GM12878 (cell line): ENCODE measurements at regions not wholly inside any gene's neighbourhood (a gene's known extent, or its start where the extent isn't known, plus 50 kb on each side); places are given as distances from the start of the nearest gene placed in this dataset.

Source experiments
- ATAC-seq: fragments of 200-7000 bp; cut with Tn5 transposase; 3 replicates; pipeline ENCODE4 v1.9.1; 2020; ENCODE audit warnings: mild to moderate bottlenecking, moderate library complexity
- BruUV-seq: library from RNA; stranded (reverse); fragments of 400-500 nt; replicated peaks from 2 replicates; lab custom pipeline; 2021; lab: Mats Ljungman, UMichigan
- CTCF ChIA-PET: fragments of 300-600 bp; sonication (Branson Sonifier 250); formaldehyde crosslinking; extraction: SDS; loops from one replicate; lab custom pipeline; 2021; ENCODE audit warnings: inconsistent platforms; lab: Yijun Ruan, JAX
- POLR2A ChIA-PET: fragments of 350-600 bp; formaldehyde crosslinking; extraction: SDS; loops from one replicate; lab custom pipeline; 2021; ENCODE audit warnings: inconsistent platforms; lab: Charles Lee
- RAD21 ChIA-PET: fragments of 300-600 bp; sonication (Branson Sonifier 250); formaldehyde crosslinking; loops from one replicate; lab custom pipeline; 2023; ENCODE audit warnings: antibody characterized with exemption; ENCODE audit not compliant: unreplicated experiment; lab: Charles Lee
- SMC1A ChIA-PET: fragments of 300-600 bp; sonication (Branson Sonifier 250); formaldehyde crosslinking; loops from one replicate; lab custom pipeline; 2023; ENCODE audit not compliant: unreplicated experiment, uncharacterized antibody; lab: Charles Lee
- DNase-seq: peaks from one replicate; pipeline ENCODE4 v3.0.0-alpha.2; 2011; ENCODE audit warnings: low read depth, low spot score
- FAIRE-seq: peaks from 3 replicates; lab custom pipeline; 2011; peaks lifted over from hg19 to GRCh38; lab: Jason Lieb, UNC
- H2AFZ ChIP-seq: 2 replicates; pipeline ENCODE4 v1.6.0; 2011; ENCODE audit warnings: low read depth, low read length, control low read depth; ENCODE audit not compliant: control insufficient read depth
- H3K27ac ChIP-seq: 2 replicates; pipeline ENCODE4 v1.5.1; 2011; ENCODE audit warnings: control low read depth; ENCODE audit not compliant: control insufficient read depth, insufficient read depth
- H3K27me3 ChIP-seq, 2 experiments: replicated peaks in 1 of 2; 2 replicates each; pipeline versions ENCODE4 v1.6.0 to v1.6.1; 2011; ENCODE audit warnings: low read length in 1 of 2; ENCODE audit not compliant: control insufficient read depth in 2 of 2, insufficient read depth in 2 of 2
- H3K36me3 ChIP-seq, 2 experiments: 2 replicates each; pipeline ENCODE4 v1.5.1; 2011; ENCODE audit warnings: low read length in 1 of 2; ENCODE audit not compliant: control insufficient read depth in 2 of 2, insufficient read depth in 2 of 2
- H3K4me1 ChIP-seq: 2 replicates; pipeline ENCODE4 v1.6.1; 2011; ENCODE audit warnings: mild to moderate bottlenecking, low read length, moderate library complexity, mixed read lengths; ENCODE audit not compliant: control insufficient read depth, insufficient read depth
- H3K4me2 ChIP-seq: 2 replicates; pipeline ENCODE4 v1.6.0; 2011; ENCODE audit warnings: control low read depth; ENCODE audit not compliant: control insufficient read depth, insufficient read depth
- H3K4me3 ChIP-seq: fragments of 200-600 bp; sonication (generic); 2 replicates; pipeline ENCODE4 v1.5.1; 2016
- H3K79me2 ChIP-seq: 2 replicates; pipeline ENCODE4 v1.6.0; 2011; ENCODE audit warnings: low read length; ENCODE audit not compliant: control insufficient read depth, insufficient read depth
- H3K9ac ChIP-seq: 2 replicates; pipeline ENCODE4 v1.8.0; 2011; ENCODE audit warnings: low read length, control low read depth, mixed read lengths; ENCODE audit not compliant: control insufficient read depth, insufficient read depth
- H3K9me3 ChIP-seq: replicated peaks from 3 replicates; pipeline ENCODE4 v1.5.1; 2011; ENCODE audit warnings: mild to moderate bottlenecking, low read length; ENCODE audit not compliant: control insufficient read depth, insufficient read depth
- H4K20me1 ChIP-seq: 2 replicates; pipeline ENCODE4 v1.6.0; 2011; ENCODE audit not compliant: control insufficient read depth, insufficient read depth
- BCL3 ChIP-seq: IDR thresholded peaks from 2 replicates; pipeline ENCODE4 v1.6.1; 2011; ENCODE audit warnings: borderline replicate concordance, low read depth, mild to moderate bottlenecking, moderate library complexity, low read length; ENCODE audit not compliant: insufficient read depth, poor library complexity, severe bottlenecking
- BHLHE40 ChIP-seq, 2 experiments: fragments of 450-650 bp in 1 of 2; IDR thresholded peaks; 2 replicates each; pipeline ENCODE4 v1.6.1; 2011 to 2017; ENCODE audit warnings: low read depth in 2 of 2, borderline replicate concordance in 1 of 2, improper control_type of control experiment in 1 of 2, low read length in 1 of 2, mild to moderate bottlenecking in 1 of 2
- BRCA1 ChIP-seq: IDR thresholded peaks from 2 replicates; pipeline ENCODE4 v1.6.1; 2011; ENCODE audit warnings: low read depth, low read length, improper control_type of control experiment
- CBX3 ChIP-seq: fragments of 200-600 bp; sonication (generic); IDR thresholded peaks from 2 replicates; pipeline ENCODE4 v1.6.1; 2016; ENCODE audit warnings: low read depth, borderline replicate concordance
- FOXK2 ChIP-seq: fragments of 450-650 bp; IDR thresholded peaks from 2 replicates; pipeline ENCODE4 v1.6.1; 2017; ENCODE audit warnings: mild to moderate bottlenecking, moderate library complexity
- JUND ChIP-seq: IDR thresholded peaks from 2 replicates; pipeline ENCODE4 v1.6.1; 2012; ENCODE audit warnings: low read depth, mild to moderate bottlenecking, low read length, improper control_type of control experiment, moderate library complexity
- MTA2 ChIP-seq: fragments of 450-650 bp; IDR thresholded peaks from 2 replicates; pipeline ENCODE4 v1.6.1; 2016; ENCODE audit warnings: low read depth, mild to moderate bottlenecking, moderate library complexity
- NFIC ChIP-seq: IDR thresholded peaks from 2 replicates; pipeline ENCODE4 v1.6.1; 2012; ENCODE audit warnings: low read depth, mild to moderate bottlenecking, inconsistent platforms, low read length, moderate library complexity
- NRF1 ChIP-seq: conservative IDR thresholded peaks from 2 replicates; pipeline ENCODE4 v1.6.1; 2011; ENCODE audit warnings: mild to moderate bottlenecking, low read depth, low read length, improper control_type of control experiment
- RCOR1 ChIP-seq: conservative IDR thresholded peaks from 2 replicates; pipeline ENCODE4 v1.6.1; 2012; ENCODE audit warnings: low read depth, low read length, improper control_type of control experiment
- SPI1 ChIP-seq: IDR thresholded peaks from 2 replicates; pipeline ENCODE4 v1.6.1; 2011; ENCODE audit warnings: low read depth, mild to moderate bottlenecking, low read length, moderate library complexity, borderline replicate concordance; ENCODE audit not compliant: insufficient read depth
- SUZ12 ChIP-seq: fragments of 200-600 bp; sonication (generic); IDR thresholded peaks from one replicate; pipeline ENCODE4 v1.6.1; 2018; ENCODE audit warnings: antibody characterized with exemption, mild to moderate bottlenecking; ENCODE audit not compliant: unreplicated experiment
- YY1 ChIP-seq: IDR thresholded peaks from 2 replicates; pipeline ENCODE4 v1.6.1; 2011; ENCODE audit warnings: low read depth, mild to moderate bottlenecking, low read length
- ZBTB4 ChIP-seq: fragments of 450-650 bp; formaldehyde crosslinking; IDR thresholded peaks from 2 replicates; pipeline ENCODE4 v1.4.0; 2022; ENCODE audit warnings: mild to moderate bottlenecking, moderate library complexity
- ZNF274 ChIP-seq: IDR thresholded peaks from one replicate; pipeline ENCODE4 v1.8.0; 2011; ENCODE audit not compliant: insufficient read length, insufficient read depth
- WGBS: methylation state at CpG from one replicate; pipeline ENCODE4 v1.1.6; 2016; ENCODE audit warnings: low lambda C conversion rate; ENCODE audit not compliant: insufficient replicate concordance, insufficient coverage; ENCODE audit errors: missing lambda C conversion rate; 5-methylcytosine and 5-hydroxymethylcytosine counted together
- in situ Hi-C: fragments of 300-500 bp; cut with MboI; formaldehyde crosslinking; loops from 9 replicates; pipeline ENCODE4 v1.14.3; 2018; ENCODE audit warnings: mixed read lengths
- intact Hi-C: fragments of 100-400 bp; cut with micrococcal nuclease; formaldehyde crosslinking; loops from one replicate; pipeline ENCODE4 v1.14.2; 2022; ENCODE audit not compliant: unreplicated experiment
- TF ChIP-seq, protein P1 (sequence below): fragments of 450-650 bp; conservative IDR thresholded peaks from 2 replicates; pipeline ENCODE4 v1.6.1; 2017; ENCODE audit warnings: mild to moderate bottlenecking, moderate library complexity

DNA sequence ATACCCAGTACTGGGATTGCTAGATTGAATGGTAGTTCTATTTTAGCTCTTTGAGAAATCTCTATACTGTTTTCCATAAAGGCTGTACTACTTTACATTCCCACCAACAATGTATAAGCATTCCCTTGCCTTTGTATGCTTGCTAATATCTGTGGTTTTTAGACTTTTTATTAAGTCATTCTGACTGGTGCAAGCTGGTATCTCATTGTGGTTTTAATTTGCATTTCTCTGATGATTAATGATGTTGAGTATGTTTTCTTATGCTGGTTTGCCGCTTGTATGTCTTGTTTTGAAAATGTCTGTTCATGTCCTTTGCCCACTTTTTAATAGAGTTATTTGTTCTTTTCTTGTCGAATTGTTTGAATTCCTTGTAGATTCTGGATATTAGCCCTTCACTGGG, 512.7 kb upstream of the PAPPA start:
- WGBS: 0% methylated on average over 2 of the region's 2 CpGs
- DNase-seq: no peak
- Histone ChIP-seq H3K4me3 (no peak overlapping the region), H3K27me3 (no peaks in the 10 kb centered on the region), H3K36me3 (no peaks in the 10 kb centered on the region), H3K9ac (no peak overlapping the region), H3K79me2 (no peaks in the 10 kb centered on the region), H4K20me1 (no peaks in the 10 kb centered on the region), H2AFZ (no peak overlapping the region), H3K27ac (no peak overlapping the region), H3K9me3 (no peaks in the 10 kb centered on the region), H3K4me1 (no peaks in the 10 kb centered on the region), H3K4me2 (no peak overlapping the region)
- no peak for ATAC-seq
- ChIA-PET POLR2A (no interaction called here), SMC1A (interaction anchor here (0.7 kb wide), 1 partner anchor 741 kb away, joined by 3 read pairs; no protein-coding TSS in a partner anchor), RAD21 (no interaction called here), CTCF (no interaction called here)
- intact Hi-C loops (no loop called here), in situ Hi-C loops (no loop called here)
- BruUV-seq: no TSS peak
- no peak for TF ChIP-seq SUZ12
- TF ChIP-seq NFIC: no peak
- TF ChIP-seq JUND: no peak
- no peak for TF ChIP-seq SPI1
- no peak for TF ChIP-seq CBX3
- TF ChIP-seq, protein P1, sequence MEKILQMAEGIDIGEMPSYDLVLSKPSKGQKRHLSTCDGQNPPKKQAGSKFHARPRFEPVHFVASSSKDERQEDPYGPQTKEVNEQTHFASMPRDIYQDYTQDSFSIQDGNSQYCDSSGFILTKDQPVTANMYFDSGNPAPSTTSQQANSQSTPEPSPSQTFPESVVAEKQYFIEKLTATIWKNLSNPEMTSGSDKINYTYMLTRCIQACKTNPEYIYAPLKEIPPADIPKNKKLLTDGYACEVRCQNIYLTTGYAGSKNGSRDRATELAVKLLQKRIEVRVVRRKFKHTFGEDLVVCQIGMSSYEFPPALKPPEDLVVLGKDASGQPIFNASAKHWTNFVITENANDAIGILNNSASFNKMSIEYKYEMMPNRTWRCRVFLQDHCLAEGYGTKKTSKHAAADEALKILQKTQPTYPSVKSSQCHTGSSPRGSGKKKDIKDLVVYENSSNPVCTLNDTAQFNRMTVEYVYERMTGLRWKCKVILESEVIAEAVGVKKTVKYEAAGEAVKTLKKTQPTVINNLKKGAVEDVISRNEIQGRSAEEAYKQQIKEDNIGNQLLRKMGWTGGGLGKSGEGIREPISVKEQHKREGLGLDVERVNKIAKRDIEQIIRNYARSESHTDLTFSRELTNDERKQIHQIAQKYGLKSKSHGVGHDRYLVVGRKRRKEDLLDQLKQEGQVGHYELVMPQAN: no peak
- TF ChIP-seq RCOR1: no peak
- TF ChIP-seq YY1: no peak
- TF ChIP-seq BCL3: no peak
- TF ChIP-seq FOXK2: no peak
- no peak for TF ChIP-seq BHLHE40 (IDR thresholded peaks at IDR 0.05; ENCODE audit: borderline replicate concordance in 1 of 2, low read depth in 2 of 2, low read length in 1 of 2)
- TF ChIP-seq ZNF274: no peak
- TF ChIP-seq ZBTB4: no peak
- no peak for TF ChIP-seq NRF1
- no peak for TF ChIP-seq MTA2
- TF ChIP-seq BRCA1: no peak
- FAIRE-seq: no peak
